HepG2 (cell line): ENCODE measurements at regions not wholly inside any gene's neighbourhood (a gene's known extent, or its start where the extent isn't known, plus 50 kb on each side); places are given as distances from the start of the nearest gene placed in this dataset.

ENCODE experiments used
- ATAC-seq: fragments of 200-7000 bp; cut with Tn5 transposase; 3 replicates; pipeline ENCODE4 v1.9.1; 2020; ENCODE audit warnings: mild to moderate bottlenecking, moderate library complexity
- BruUV-seq: library from RNA; stranded (reverse); fragments of 400-500 nt; replicated peaks from 2 replicates; lab custom pipeline; 2021; lab: Mats Ljungman, UMichigan
- CTCF ChIA-PET: fragments of 300-600 bp; formaldehyde crosslinking; extraction: SDS; loops from one replicate; lab custom pipeline; 2021; ENCODE audit warnings: low total read pairs, inconsistent platforms, low intra/inter-chr PET ratio; lab: Yijun Ruan, JAX
- POLR2A ChIA-PET: fragments of 350-600 bp; sonication (Branson Sonifier 250); formaldehyde crosslinking; loops from one replicate; lab custom pipeline; 2020; ENCODE audit warnings: antibody characterized with exemption, inconsistent platforms; lab: Yijun Ruan, JAX
- DNase-seq: peaks from one replicate; pipeline ENCODE4 v3.0.0-alpha.2; 2015; ENCODE audit warnings: low spot score
- FAIRE-seq: peaks from 3 replicates; lab custom pipeline; 2011; peaks lifted over from hg19 to GRCh38; lab: Jason Lieb, UNC
- H2AFZ ChIP-seq: one replicate; pipeline ENCODE4 v1.6.1; 2011; ENCODE audit warnings: low read length, inconsistent platforms
- H3K27ac ChIP-seq: fragments of 300-600 bp; 3 replicates; pipeline ENCODE4 v1.8.0; 2011; ENCODE audit warnings: mixed run types, mild to moderate bottlenecking, mixed read lengths, low read length, inconsistent platforms; ENCODE audit not compliant: insufficient read depth; ENCODE audit errors: extremely low read length
- H3K27me3 ChIP-seq, 2 experiments: fragments of 200-600 bp in 1 of 2; 2 replicates in 1 of 2; 3 replicates in 1 of 2; pipeline versions ENCODE4 v1.6.0 to v1.8.0; 2011; ENCODE audit warnings: low read length in 2 of 2, mild to moderate bottlenecking in 2 of 2, moderate library complexity in 2 of 2, inconsistent platforms in 1 of 2; ENCODE audit not compliant: insufficient read depth in 2 of 2, control insufficient read depth in 1 of 2
- H3K36me3 ChIP-seq, 2 experiments: fragments of 200-600 bp in 1 of 2; replicated peaks in 1 of 2; 2 replicates in 1 of 2; 3 replicates in 1 of 2; pipeline versions ENCODE4 v1.5.1 to v1.8.0; 2011; ENCODE audit warnings: low read length in 2 of 2, inconsistent platforms in 1 of 2; ENCODE audit not compliant: insufficient read depth in 2 of 2, control insufficient read depth in 1 of 2
- H3K4me1 ChIP-seq: 2 replicates; pipeline ENCODE4 v1.5.1; 2012; ENCODE audit warnings: low read length, inconsistent platforms; ENCODE audit not compliant: insufficient read depth
- H3K4me2 ChIP-seq: 2 replicates; pipeline ENCODE4 v1.6.0; 2011; ENCODE audit warnings: low read depth, low read length, inconsistent platforms
- H3K4me3 ChIP-seq, 3 experiments: fragments of 200-600 bp in 1 of 3; sonication (generic), shearing (Covaris generic) in 1 of 3; replicated peaks in 1 of 3; 2 replicates each; pipeline ENCODE4 v1.5.1; 2011 to 2016; ENCODE audit warnings: low read length in 3 of 3, inconsistent platforms in 2 of 3, low read depth in 2 of 3, mild to moderate bottlenecking in 2 of 3, control low read depth in 1 of 3, mixed read lengths in 1 of 3; ENCODE audit not compliant: insufficient read depth in 1 of 3
- H3K79me2 ChIP-seq: one replicate; pipeline ENCODE4 v1.6.1; 2011; ENCODE audit warnings: low read length, inconsistent platforms; ENCODE audit not compliant: insufficient read depth
- H3K9ac ChIP-seq: 2 replicates; pipeline ENCODE4 v1.6.0; 2011; ENCODE audit warnings: mild to moderate bottlenecking, low read depth, low read length, inconsistent platforms; ENCODE audit not compliant: insufficient read depth
- H3K9me3 ChIP-seq: 2 replicates; pipeline ENCODE4 v1.5.1; 2012; ENCODE audit warnings: mild to moderate bottlenecking, low read length
- H4K20me1 ChIP-seq: 2 replicates; pipeline ENCODE4 v1.6.0; 2011; ENCODE audit warnings: inconsistent platforms, mild to moderate bottlenecking, low read length, moderate library complexity; ENCODE audit not compliant: insufficient read depth
- FIP1L1 ChIP-seq: fragments of 200-400 bp; formaldehyde crosslinking; IDR thresholded peaks from 2 replicates; pipeline ENCODE4 v1.6.1; 2018; ENCODE audit warnings: low read depth, mild to moderate bottlenecking, low read length, moderate library complexity, borderline replicate concordance; ENCODE audit not compliant: insufficient read depth
- KDM4B ChIP-seq: sonication (generic); formaldehyde crosslinking; IDR thresholded peaks from 2 replicates; pipeline ENCODE4 v1.4.0; 2020; ENCODE audit warnings: missing genetic modification reagents
- MED8 ChIP-seq: sonication (generic); formaldehyde crosslinking; IDR thresholded peaks from 2 replicates; pipeline ENCODE4 v1.8.1; 2023; ENCODE audit warnings: mild to moderate bottlenecking, missing genetic modification reagents; ENCODE audit not compliant: insufficient replicate concordance
- MEIS2 ChIP-seq: sonication (generic); formaldehyde crosslinking; IDR thresholded peaks from 2 replicates; pipeline ENCODE4 v1.9.0; 2021; ENCODE audit warnings: mild to moderate bottlenecking, missing genetic modification reagents
- MTA3 ChIP-seq: sonication (generic); formaldehyde crosslinking; IDR thresholded peaks from 2 replicates; pipeline ENCODE4 v1.4.0; 2020; ENCODE audit warnings: missing genetic modification reagents
- POGZ ChIP-seq: sonication (generic); formaldehyde crosslinking; IDR thresholded peaks from 2 replicates; pipeline ENCODE4 v1.4.0; 2020; ENCODE audit warnings: mild to moderate bottlenecking, missing genetic modification reagents
- RBM22 ChIP-seq: fragments of 200-400 bp; formaldehyde crosslinking; optimal IDR thresholded peaks from 2 replicates; pipeline ENCODE3; 2017; ENCODE audit warnings: mild to moderate bottlenecking, low read length, moderate library complexity
- RCOR2 ChIP-seq: IDR thresholded peaks from 2 replicates; pipeline ENCODE4 v1.6.1; 2016; ENCODE audit warnings: missing biosample characterization, missing genetic modification reagents
- ZNF709 ChIP-seq: sonication (generic); formaldehyde crosslinking; IDR thresholded peaks from 2 replicates; pipeline ENCODE4 v1.5.0; 2020; ENCODE audit warnings: mild to moderate bottlenecking, missing genetic modification reagents
- ZSCAN29 ChIP-seq: sonication (generic); formaldehyde crosslinking; conservative IDR thresholded peaks from 2 replicates; pipeline ENCODE4 v1.4.0; 2020; ENCODE audit warnings: mild to moderate bottlenecking, missing genetic modification reagents
- WGBS: methylation state at CpG from one replicate; pipeline ENCODE4 v1.1.6; 2017; ENCODE audit warnings: low lambda C conversion rate; 5-methylcytosine and 5-hydroxymethylcytosine counted together
- in situ Hi-C: cut with HindIII; loops from 2 replicates; pipeline ENCODE4 v1.10.0; 2017; ENCODE audit warnings: low pct_unique_long_range_greater_than_20kb; ENCODE audit not compliant: extremely low pct_ligation_motif_present
- intact Hi-C: fragments of 100-400 bp; cut with micrococcal nuclease; formaldehyde crosslinking; loops from one replicate; pipeline ENCODE4 v1.10.0; 2022; ENCODE audit not compliant: unreplicated experiment
- TF ChIP-seq, protein P1 (sequence below): sonication (generic); formaldehyde crosslinking; IDR thresholded peaks from 2 replicates; pipeline ENCODE4 v1.9.0; 2021; ENCODE audit warnings: missing genetic modification reagents, borderline replicate concordance
- TF ChIP-seq, protein P2 (sequence below): sonication (generic); formaldehyde crosslinking; IDR thresholded peaks from 2 replicates; pipeline ENCODE4 v1.4.0; 2020; ENCODE audit warnings: missing genetic modification reagents
- TF ChIP-seq, protein P3 (sequence below): sonication (generic); formaldehyde crosslinking; IDR thresholded peaks from 2 replicates; pipeline ENCODE4 v1.4.0; 2020; ENCODE audit warnings: mild to moderate bottlenecking, missing genetic modification reagents

DNA sequence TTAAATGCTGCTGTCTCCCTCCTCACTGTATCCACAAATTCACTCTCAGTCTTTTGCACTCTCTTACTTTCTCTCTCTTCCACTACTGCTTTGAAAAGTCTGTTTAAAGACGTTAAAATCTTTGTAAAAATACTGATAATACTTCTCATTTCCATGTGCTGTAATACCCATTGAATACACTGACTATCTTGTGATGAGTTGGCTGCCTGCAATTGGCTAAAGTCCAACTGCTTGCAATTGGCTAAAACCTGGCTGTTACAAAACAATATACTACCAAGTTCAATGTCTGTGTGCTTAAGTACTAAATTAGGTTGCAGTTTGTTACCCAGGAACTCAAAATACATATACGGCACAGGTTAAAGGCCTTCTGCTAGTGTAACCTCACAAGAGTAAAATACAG, 264.8 kb downstream of the THBS2 start:
- Histone ChIP-seq H3K4me3 (no peak overlapping the region), H4K20me1 (no peaks in the 10 kb centered on the region), H3K27ac (no peak overlapping the region), H3K9me3 (no peaks in the 10 kb centered on the region), H3K79me2 (no peaks in the 10 kb centered on the region)
- ATAC-seq (no peak), FAIRE-seq (no peak), DNase-seq (no peak)
- in situ Hi-C loops: no loop called here
- POLR2A ChIA-PET: no interaction called here
- intact Hi-C loops: no loop called here
- TF ChIP-seq FIP1L1 (no peak), POGZ (CRISPR knock-in tag) (no peak), MED8 (CRISPR knock-in tag) (no peak), MTA3 (CRISPR knock-in tag) (no peak), ZNF709 (CRISPR knock-in tag) (no peak), RBM22 (no peak), KDM4B (CRISPR knock-in tag) (no peak), MEIS2 (CRISPR knock-in tag) (no peak), ZSCAN29 (CRISPR knock-in tag) (no peak), RCOR2 (CRISPR knock-in tag) (no peak)
- TF ChIP-seq, protein P1, sequence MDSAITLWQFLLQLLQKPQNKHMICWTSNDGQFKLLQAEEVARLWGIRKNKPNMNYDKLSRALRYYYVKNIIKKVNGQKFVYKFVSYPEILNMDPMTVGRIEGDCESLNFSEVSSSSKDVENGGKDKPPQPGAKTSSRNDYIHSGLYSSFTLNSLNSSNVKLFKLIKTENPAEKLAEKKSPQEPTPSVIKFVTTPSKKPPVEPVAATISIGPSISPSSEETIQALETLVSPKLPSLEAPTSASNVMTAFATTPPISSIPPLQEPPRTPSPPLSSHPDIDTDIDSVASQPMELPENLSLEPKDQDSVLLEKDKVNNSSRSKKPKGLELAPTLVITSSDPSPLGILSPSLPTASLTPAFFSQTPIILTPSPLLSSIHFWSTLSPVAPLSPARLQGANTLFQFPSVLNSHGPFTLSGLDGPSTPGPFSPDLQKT (CRISPR knock-in tag): no peak
- TF ChIP-seq, protein P2, sequence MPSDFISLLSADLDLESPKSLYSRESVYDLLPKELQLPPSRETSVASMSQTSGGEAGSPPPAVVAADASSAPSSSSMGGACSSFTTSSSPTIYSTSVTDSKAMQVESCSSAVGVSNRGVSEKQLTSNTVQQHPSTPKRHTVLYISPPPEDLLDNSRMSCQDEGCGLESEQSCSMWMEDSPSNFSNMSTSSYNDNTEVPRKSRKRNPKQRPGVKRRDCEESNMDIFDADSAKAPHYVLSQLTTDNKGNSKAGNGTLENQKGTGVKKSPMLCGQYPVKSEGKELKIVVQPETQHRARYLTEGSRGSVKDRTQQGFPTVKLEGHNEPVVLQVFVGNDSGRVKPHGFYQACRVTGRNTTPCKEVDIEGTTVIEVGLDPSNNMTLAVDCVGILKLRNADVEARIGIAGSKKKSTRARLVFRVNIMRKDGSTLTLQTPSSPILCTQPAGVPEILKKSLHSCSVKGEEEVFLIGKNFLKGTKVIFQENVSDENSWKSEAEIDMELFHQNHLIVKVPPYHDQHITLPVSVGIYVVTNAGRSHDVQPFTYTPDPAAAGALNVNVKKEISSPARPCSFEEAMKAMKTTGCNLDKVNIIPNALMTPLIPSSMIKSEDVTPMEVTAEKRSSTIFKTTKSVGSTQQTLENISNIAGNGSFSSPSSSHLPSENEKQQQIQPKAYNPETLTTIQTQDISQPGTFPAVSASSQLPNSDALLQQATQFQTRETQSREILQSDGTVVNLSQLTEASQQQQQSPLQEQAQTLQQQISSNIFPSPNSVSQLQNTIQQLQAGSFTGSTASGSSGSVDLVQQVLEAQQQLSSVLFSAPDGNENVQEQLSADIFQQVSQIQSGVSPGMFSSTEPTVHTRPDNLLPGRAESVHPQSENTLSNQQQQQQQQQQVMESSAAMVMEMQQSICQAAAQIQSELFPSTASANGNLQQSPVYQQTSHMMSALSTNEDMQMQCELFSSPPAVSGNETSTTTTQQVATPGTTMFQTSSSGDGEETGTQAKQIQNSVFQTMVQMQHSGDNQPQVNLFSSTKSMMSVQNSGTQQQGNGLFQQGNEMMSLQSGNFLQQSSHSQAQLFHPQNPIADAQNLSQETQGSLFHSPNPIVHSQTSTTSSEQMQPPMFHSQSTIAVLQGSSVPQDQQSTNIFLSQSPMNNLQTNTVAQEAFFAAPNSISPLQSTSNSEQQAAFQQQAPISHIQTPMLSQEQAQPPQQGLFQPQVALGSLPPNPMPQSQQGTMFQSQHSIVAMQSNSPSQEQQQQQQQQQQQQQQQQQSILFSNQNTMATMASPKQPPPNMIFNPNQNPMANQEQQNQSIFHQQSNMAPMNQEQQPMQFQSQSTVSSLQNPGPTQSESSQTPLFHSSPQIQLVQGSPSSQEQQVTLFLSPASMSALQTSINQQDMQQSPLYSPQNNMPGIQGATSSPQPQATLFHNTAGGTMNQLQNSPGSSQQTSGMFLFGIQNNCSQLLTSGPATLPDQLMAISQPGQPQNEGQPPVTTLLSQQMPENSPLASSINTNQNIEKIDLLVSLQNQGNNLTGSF (CRISPR knock-in tag): no peak
- TF ChIP-seq, protein P3, sequence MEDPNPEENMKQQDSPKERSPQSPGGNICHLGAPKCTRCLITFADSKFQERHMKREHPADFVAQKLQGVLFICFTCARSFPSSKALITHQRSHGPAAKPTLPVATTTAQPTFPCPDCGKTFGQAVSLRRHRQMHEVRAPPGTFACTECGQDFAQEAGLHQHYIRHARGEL (CRISPR knock-in tag): no peak
- TF ChIP-seq, all 625 proteins: peak for 0
- Histone ChIP-seq H3K36me3 (no peaks in the 10 kb centered on the region), H3K27me3 (no peaks in the 10 kb centered on the region; a peak in 1 of 5 replicates), H3K4me2 (no peak overlapping the region), H3K4me1 (no peaks in the 10 kb centered on the region), H3K9ac (no peak overlapping the region), H2AFZ (no peak overlapping the region)
- no TSS peak for BruUV-seq
- CTCF ChIA-PET: no interaction called here
- WGBS: 3% methylated on average over 2 of the region's 2 CpGs
